Activated naive CD8-positive, alpha-beta T cell treated with anti-CD3 and anti-CD28 coated beads, Interleukin-2, amount 50 U/mL, for 24 hours (primary cell): ENCODE measurements at regions not wholly inside any gene's neighbourhood (a gene's known extent, or its start where the extent isn't known, plus 50 kb on each side); places are given as distances from the start of the nearest gene placed in this dataset.

Experiments used
- ATAC-seq: fragments of 150-1000 bp; cut with Tn5 transposase; one replicate; pipeline ENCODE4 v1.10.0; 2021
- DNase-seq: peaks from one replicate; pipeline ENCODE4 v3.0.0; 2021
- H3K27ac Mint-ChIP-seq: one replicate; pipeline ENCODE4 v1.8.0; 2021; ENCODE audit warnings: mild to moderate bottlenecking, mixed read lengths
- H3K27me3 Mint-ChIP-seq: one replicate; pipeline ENCODE4 v1.8.0; 2021; ENCODE audit warnings: mixed read lengths
- H3K36me3 Mint-ChIP-seq: one replicate; pipeline ENCODE4 v1.8.0; 2021; ENCODE audit warnings: low read depth, mixed read lengths
- H3K4me1 Mint-ChIP-seq: one replicate; pipeline ENCODE4 v1.8.0; 2021; ENCODE audit warnings: mixed read lengths
- H3K4me3 Mint-ChIP-seq: one replicate; pipeline ENCODE4 v1.8.0; 2021; ENCODE audit warnings: mild to moderate bottlenecking, moderate library complexity, mixed read lengths
- H3K9me3 Mint-ChIP-seq: one replicate; pipeline ENCODE4 v1.8.0; 2021; ENCODE audit warnings: mixed read lengths

- H3K36me3 Mint-ChIP-seq = no peaks in the 10 kb centered on the region
- no peaks in the 10 kb centered on the region for H3K27me3 Mint-ChIP-seq
- peaks cover 4% of the 10 kb centered on the region for H3K9me3 Mint-ChIP-seq
- no peak overlapping the region for H3K4me3 Mint-ChIP-seq
- ATAC-seq (no peak), DNase-seq (no peak)
- no peaks in the 10 kb centered on the region for H3K4me1 Mint-ChIP-seq
- no peak overlapping the region for H3K27ac Mint-ChIP-seq
Observed at GRCh38 chr13:80109303-80109702, 231.6 kb downstream of the SPRY2 start.

GRCh38 chr13:80105350-80105749, 235.6 kb downstream of the SPRY2 start:
- Mint-ChIP-seq H3K9me3 (peaks cover 4% of the 10 kb centered on the region), H3K36me3 (no peaks in the 10 kb centered on the region), H3K4me3 (no peak overlapping the region), H3K27me3 (no peaks in the 10 kb centered on the region), H3K4me1 (no peaks in the 10 kb centered on the region), H3K27ac (no peak overlapping the region)
- ATAC-seq (no peak), DNase-seq (no peak)

- no peaks in the 10 kb centered on the region for H3K4me1 Mint-ChIP-seq
- no peak for ATAC-seq
- H3K9me3 Mint-ChIP-seq = no peaks in the 10 kb centered on the region
- DNase-seq = no peak
- H3K27me3 Mint-ChIP-seq = no peaks in the 10 kb centered on the region
- H3K36me3 Mint-ChIP-seq = no peaks in the 10 kb centered on the region
- H3K4me3 Mint-ChIP-seq = no peak overlapping the region
- no peak overlapping the region for H3K27ac Mint-ChIP-seq
Observed at GRCh38 chr13:80101040-80101439, 239.9 kb downstream of the SPRY2 start.

- no peak for DNase-seq
- no peak overlapping the region for H3K4me3 Mint-ChIP-seq
- H3K27ac Mint-ChIP-seq = no peak overlapping the region
- no peak for ATAC-seq
- no peaks in the 10 kb centered on the region for H3K36me3 Mint-ChIP-seq
- no peaks in the 10 kb centered on the region for H3K4me1 Mint-ChIP-seq
- H3K27me3 Mint-ChIP-seq = no peaks in the 10 kb centered on the region
- H3K9me3 Mint-ChIP-seq = no peaks in the 10 kb centered on the region
Observed at GRCh38 chr13:80100636-80101035, 240.3 kb downstream of the SPRY2 start.

GRCh38 chr13:80097561-80097960, 243.4 kb downstream of the SPRY2 start:
- Mint-ChIP-seq H3K36me3 (no peaks in the 10 kb centered on the region), H3K27ac (no peak overlapping the region), H3K4me3 (no peak overlapping the region), H3K27me3 (no peaks in the 10 kb centered on the region), H3K4me1 (no peaks in the 10 kb centered on the region), H3K9me3 (no peaks in the 10 kb centered on the region)
- DNase-seq (no peak), ATAC-seq (no peak)

GRCh38 chr13:80096383-80096782, 244.5 kb downstream of the SPRY2 start:
- Mint-ChIP-seq H3K4me3 (no peak overlapping the region), H3K27ac (no peak overlapping the region), H3K4me1 (no peaks in the 10 kb centered on the region), H3K27me3 (no peaks in the 10 kb centered on the region), H3K9me3 (no peaks in the 10 kb centered on the region), H3K36me3 (no peaks in the 10 kb centered on the region)
- DNase-seq (no peak), ATAC-seq (no peak)

- no peak overlapping the region for H3K4me3 Mint-ChIP-seq
- H3K27ac Mint-ChIP-seq = no peak overlapping the region
- no peaks in the 10 kb centered on the region for H3K4me1 Mint-ChIP-seq
- no peaks in the 10 kb centered on the region for H3K9me3 Mint-ChIP-seq
- no peaks in the 10 kb centered on the region for H3K36me3 Mint-ChIP-seq
- no peaks in the 10 kb centered on the region for H3K27me3 Mint-ChIP-seq
- no peak for DNase-seq
- no peak for ATAC-seq
Observed at GRCh38 chr13:80094526-80094925, 246.4 kb downstream of the SPRY2 start.

- no peak for DNase-seq
- H3K4me3 Mint-ChIP-seq = no peak overlapping the region
- no peak overlapping the region for H3K27ac Mint-ChIP-seq
- no peaks in the 10 kb centered on the region for H3K36me3 Mint-ChIP-seq
- ATAC-seq = no peak
- H3K9me3 Mint-ChIP-seq = no peaks in the 10 kb centered on the region
- H3K4me1 Mint-ChIP-seq = no peaks in the 10 kb centered on the region
- H3K27me3 Mint-ChIP-seq = no peaks in the 10 kb centered on the region
Observed at GRCh38 chr13:80093888-80094287, 247.0 kb downstream of the SPRY2 start.

GRCh38 chr13:80086304-80086721, 254.6 kb downstream of the SPRY2 start:
- Mint-ChIP-seq H3K9me3 (no peaks in the 10 kb centered on the region), H3K4me3 (no peak overlapping the region), H3K36me3 (no peaks in the 10 kb centered on the region), H3K4me1 (no peaks in the 10 kb centered on the region), H3K27ac (no peak overlapping the region), H3K27me3 (no peaks in the 10 kb centered on the region)
- no peak for DNase-seq
- ATAC-seq = no peak

GRCh38 chr13:80083853-80084676, 256.9 kb downstream of the SPRY2 start:
- Mint-ChIP-seq H3K27ac (no peak overlapping the region), H3K4me1 (no peaks in the 10 kb centered on the region), H3K36me3 (no peaks in the 10 kb centered on the region), H3K4me3 (no peak overlapping the region), H3K27me3 (no peaks in the 10 kb centered on the region), H3K9me3 (no peaks in the 10 kb centered on the region)
- ATAC-seq = no peak
- DNase-seq = no peak

GRCh38 chr13:80083081-80083852, 257.7 kb downstream of the SPRY2 start:
- H3K4me3 Mint-ChIP-seq = no peak overlapping the region
- H3K36me3 Mint-ChIP-seq = no peaks in the 10 kb centered on the region
- DNase-seq = no peak

GRCh38 chr13:80082396-80083080, 258.4 kb downstream of the SPRY2 start:
- Mint-ChIP-seq H3K27ac (no peak overlapping the region), H3K27me3 (no peaks in the 10 kb centered on the region)
- ATAC-seq = no peak

More at GRCh38 chr13:80083081-80083852, 257.7 kb downstream of the SPRY2 start:
- Mint-ChIP-seq H3K9me3 (no peaks in the 10 kb centered on the region), H3K27ac (no peak overlapping the region), H3K4me1 (no peaks in the 10 kb centered on the region), H3K27me3 (no peaks in the 10 kb centered on the region)
- no peak for ATAC-seq

GRCh38 chr13:80074811-80075210, 266.1 kb downstream of the SPRY2 start:
- no peaks in the 10 kb centered on the region for H3K36me3 Mint-ChIP-seq
- peaks cover 4% of the 10 kb centered on the region for H3K9me3 Mint-ChIP-seq
- no peaks in the 10 kb centered on the region for H3K4me1 Mint-ChIP-seq
- no peaks in the 10 kb centered on the region for H3K27me3 Mint-ChIP-seq
- no peak overlapping the region for H3K4me3 Mint-ChIP-seq
- ATAC-seq (no peak), DNase-seq (no peak)
- no peak overlapping the region for H3K27ac Mint-ChIP-seq

More at GRCh38 chr13:80082396-80083080, 258.4 kb downstream of the SPRY2 start:
- no peak overlapping the region for H3K4me3 Mint-ChIP-seq
- H3K9me3 Mint-ChIP-seq = no peaks in the 10 kb centered on the region
- DNase-seq = no peak
- H3K4me1 Mint-ChIP-seq = no peaks in the 10 kb centered on the region
- H3K36me3 Mint-ChIP-seq = no peaks in the 10 kb centered on the region

- no peaks in the 10 kb centered on the region for H3K4me1 Mint-ChIP-seq
- H3K36me3 Mint-ChIP-seq = no peaks in the 10 kb centered on the region
- DNase-seq (no peak), ATAC-seq (no peak)
- peaks cover 4% of the 10 kb centered on the region for H3K9me3 Mint-ChIP-seq
- H3K4me3 Mint-ChIP-seq = no peak overlapping the region
- no peak overlapping the region for H3K27ac Mint-ChIP-seq
- no peaks in the 10 kb centered on the region for H3K27me3 Mint-ChIP-seq
Observed at GRCh38 chr13:80074143-80074752, 266.7 kb downstream of the SPRY2 start.
